ENCODE measurements at regions not wholly inside any gene's neighbourhood (a gene's known extent, or its start where the extent isn't known, plus 50 kb on each side); places are given as distances from the start of the nearest gene placed in this dataset.
"Not testable (repeated sequence)": the region's sequence is repeated elsewhere in the genome, so short reads cannot be mapped to it uniquely, and the experiment has no call there.

- Mint-ChIP-seq H3K4me1 (ENCODE audit: unreplicated experiment) (no peaks in the 10 kb centered on the region), H3K27me3 (no peaks in the 10 kb centered on the region), H3K9me3 (peaks cover 5% of the 10 kb centered on the region), H3K4me3 (no peak overlapping the region), H3K27ac (no peak overlapping the region), H3K36me3 (no peaks in the 10 kb centered on the region)
- TF ChIP-seq, protein P1, sequence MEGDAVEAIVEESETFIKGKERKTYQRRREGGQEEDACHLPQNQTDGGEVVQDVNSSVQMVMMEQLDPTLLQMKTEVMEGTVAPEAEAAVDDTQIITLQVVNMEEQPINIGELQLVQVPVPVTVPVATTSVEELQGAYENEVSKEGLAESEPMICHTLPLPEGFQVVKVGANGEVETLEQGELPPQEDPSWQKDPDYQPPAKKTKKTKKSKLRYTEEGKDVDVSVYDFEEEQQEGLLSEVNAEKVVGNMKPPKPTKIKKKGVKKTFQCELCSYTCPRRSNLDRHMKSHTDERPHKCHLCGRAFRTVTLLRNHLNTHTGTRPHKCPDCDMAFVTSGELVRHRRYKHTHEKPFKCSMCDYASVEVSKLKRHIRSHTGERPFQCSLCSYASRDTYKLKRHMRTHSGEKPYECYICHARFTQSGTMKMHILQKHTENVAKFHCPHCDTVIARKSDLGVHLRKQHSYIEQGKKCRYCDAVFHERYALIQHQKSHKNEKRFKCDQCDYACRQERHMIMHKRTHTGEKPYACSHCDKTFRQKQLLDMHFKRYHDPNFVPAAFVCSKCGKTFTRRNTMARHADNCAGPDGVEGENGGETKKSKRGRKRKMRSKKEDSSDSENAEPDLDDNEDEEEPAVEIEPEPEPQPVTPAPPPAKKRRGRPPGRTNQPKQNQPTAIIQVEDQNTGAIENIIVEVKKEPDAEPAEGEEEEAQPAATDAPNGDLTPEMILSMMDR (conservative IDR thresholded peaks at IDR 0.05), result no peak
- DNase-seq (ENCODE audit: extremely low spot score, unreplicated experiment), result no peak
Observed at GRCh38 chr14:53220914-53221313, 67.8 kb upstream of the DDHD1 start.

DNA sequence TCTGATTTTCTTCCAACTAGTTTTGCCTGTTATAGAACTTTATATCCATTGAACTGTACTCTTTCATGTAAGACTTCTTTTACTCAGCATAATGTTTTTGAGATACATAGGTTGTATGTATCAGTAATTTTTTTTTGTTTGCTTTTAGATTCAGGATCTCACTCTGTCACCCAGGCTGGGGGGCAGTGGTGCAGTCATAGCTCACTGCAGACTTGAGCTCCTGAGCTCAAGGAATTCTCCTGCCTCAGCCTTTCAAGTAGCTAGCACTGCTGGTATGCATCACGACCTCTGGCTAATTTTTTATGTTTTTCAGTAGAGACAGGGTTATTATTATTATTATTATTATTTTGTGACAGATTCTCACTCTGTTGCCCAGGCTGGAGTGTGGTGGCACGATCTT is 65.0 kb upstream of the DDHD1 start:
- H3K4me1 Mint-ChIP-seq (ENCODE audit: unreplicated experiment), result no peaks in the 10 kb centered on the region
- peak overlapping the region; percentile 87 for H3K4me3 Mint-ChIP-seq
- no peak for DNase-seq (ENCODE audit: extremely low spot score, unreplicated experiment)
- no peaks in the 10 kb centered on the region for H3K36me3 Mint-ChIP-seq
- TF ChIP-seq, protein P1 (conservative IDR thresholded peaks at IDR 0.05), result no peak
- H3K27ac Mint-ChIP-seq, result peak overlapping the region; percentile 28
- H3K9me3 Mint-ChIP-seq, result no peaks in the 10 kb centered on the region
- H3K27me3 Mint-ChIP-seq, result no peaks in the 10 kb centered on the region

GRCh38 chr14:53217316-53217994 is 64.3 kb upstream of the DDHD1 start:
- H3K27me3 Mint-ChIP-seq, result no peaks in the 10 kb centered on the region
- H3K4me3 Mint-ChIP-seq, result peak overlapping the region; percentile 87
- TF ChIP-seq, protein P1 (conservative IDR thresholded peaks at IDR 0.05), result peak; percentile 83
- no peak overlapping the region for H3K27ac Mint-ChIP-seq
- no peaks in the 10 kb centered on the region for H3K9me3 Mint-ChIP-seq
- no peaks in the 10 kb centered on the region for H3K4me1 Mint-ChIP-seq (ENCODE audit: unreplicated experiment)
- H3K36me3 Mint-ChIP-seq, result no peaks in the 10 kb centered on the region
- peak; percentile 81 for DNase-seq (ENCODE audit: extremely low spot score, unreplicated experiment)

- H3K27ac Mint-ChIP-seq; H3K4me1 Mint-ChIP-seq (ENCODE audit: unreplicated experiment); DNase-seq (ENCODE audit: extremely low spot score, unreplicated experiment); H3K27me3 Mint-ChIP-seq; H3K9me3 Mint-ChIP-seq; H3K36me3 Mint-ChIP-seq: not testable (repeated sequence)
- peak overlapping the region; percentile 87 for H3K4me3 Mint-ChIP-seq
Observed at GRCh38 chr14:53216955-53217315, 63.8 kb upstream of the DDHD1 start.

DNA sequence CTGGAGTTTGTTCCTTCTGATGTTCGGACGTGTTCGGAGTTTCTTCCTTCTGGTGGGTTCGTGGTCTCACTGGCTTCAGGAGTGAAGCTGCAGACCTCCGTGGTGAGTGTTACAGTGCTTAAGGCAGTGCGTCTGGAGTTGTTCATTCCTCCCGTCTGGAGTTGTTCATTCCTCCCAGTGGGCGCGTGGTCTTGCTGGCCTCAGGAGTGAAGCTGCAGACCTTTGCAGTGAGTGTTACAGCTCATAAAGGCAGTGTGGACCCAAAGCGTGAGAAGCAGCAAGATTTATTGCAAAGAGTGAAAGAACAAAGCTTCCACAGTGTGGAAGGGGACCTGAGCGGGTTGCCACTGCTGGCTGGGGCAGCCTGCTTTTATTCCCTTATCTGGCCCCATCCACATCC is 63.4 kb upstream of the DDHD1 start:
- DNase-seq (ENCODE audit: extremely low spot score, unreplicated experiment); H3K36me3 Mint-ChIP-seq; H3K9me3 Mint-ChIP-seq; H3K27me3 Mint-ChIP-seq; H3K4me1 Mint-ChIP-seq (ENCODE audit: unreplicated experiment); H3K4me3 Mint-ChIP-seq; H3K27ac Mint-ChIP-seq: not testable (repeated sequence)

DNA sequence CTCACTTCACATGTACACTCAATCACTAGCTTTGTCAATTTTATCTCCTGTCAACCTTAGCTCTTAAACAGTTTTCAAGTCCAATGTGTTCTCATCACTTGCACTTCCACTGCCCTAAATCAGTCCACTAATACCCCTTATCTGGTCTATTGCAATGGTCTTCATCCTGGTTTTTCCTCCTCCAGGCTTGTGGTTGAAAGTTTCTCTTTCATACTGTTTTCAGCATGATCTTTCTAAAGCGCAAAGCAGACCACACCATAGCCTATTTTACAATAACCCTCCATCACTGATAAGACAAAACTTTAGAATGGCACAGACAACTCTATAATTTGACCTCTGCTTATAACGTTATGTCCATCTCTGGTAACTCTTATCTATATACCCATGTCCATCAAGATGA is 62.0 kb upstream of the DDHD1 start:
- TF ChIP-seq, protein P1 (conservative IDR thresholded peaks at IDR 0.05), result no peak
- Mint-ChIP-seq H3K27ac (no peak overlapping the region), H3K27me3 (no peaks in the 10 kb centered on the region), H3K36me3 (no peaks in the 10 kb centered on the region), H3K4me3 (no peak overlapping the region), H3K4me1 (ENCODE audit: unreplicated experiment) (no peaks in the 10 kb centered on the region), H3K9me3 (no peaks in the 10 kb centered on the region)
- DNase-seq (ENCODE audit: extremely low spot score, unreplicated experiment), result no peak

DNA sequence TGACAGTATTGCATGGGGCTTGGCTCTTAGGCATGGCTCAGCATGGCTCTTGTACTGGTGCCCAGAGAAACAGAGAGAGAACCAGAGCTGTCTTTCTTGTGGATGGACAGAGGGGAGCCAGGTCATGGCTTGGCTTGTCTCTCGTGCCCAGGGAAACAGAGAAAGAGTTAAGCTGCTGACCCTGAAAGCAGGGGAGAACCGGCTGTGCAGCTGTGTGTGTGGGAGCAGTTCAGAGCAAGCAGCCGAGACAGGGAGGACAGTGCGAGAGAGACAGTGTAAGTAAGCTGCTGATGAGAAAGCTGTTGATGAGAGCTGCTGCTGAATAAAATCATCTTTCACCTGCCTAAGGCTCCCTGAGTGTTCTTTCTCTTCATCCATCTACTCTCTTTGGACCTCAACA is 61.3 kb upstream of the DDHD1 start:
- Mint-ChIP-seq H3K9me3 (no peaks in the 10 kb centered on the region), H3K36me3 (no peaks in the 10 kb centered on the region), H3K27me3 (no peaks in the 10 kb centered on the region), H3K4me3 (no peak overlapping the region), H3K4me1 (ENCODE audit: unreplicated experiment) (no peaks in the 10 kb centered on the region), H3K27ac (no peak overlapping the region)
- DNase-seq (ENCODE audit: extremely low spot score, unreplicated experiment), result no peak
- TF ChIP-seq, protein P1 (conservative IDR thresholded peaks at IDR 0.05), result no peak
